GM19240 (cell line): ENCODE measurements at regions not wholly inside any gene's neighbourhood (a gene's known extent, or its start where the extent isn't known, plus 50 kb on each side); places are given as distances from the start of the nearest gene placed in this dataset.

Experiments used
- DNase-seq: peaks from one replicate; pipeline ENCODE4 v3.0.0; 2011; ENCODE audit warnings: low spot score; ENCODE audit not compliant: insufficient read length

DNA sequence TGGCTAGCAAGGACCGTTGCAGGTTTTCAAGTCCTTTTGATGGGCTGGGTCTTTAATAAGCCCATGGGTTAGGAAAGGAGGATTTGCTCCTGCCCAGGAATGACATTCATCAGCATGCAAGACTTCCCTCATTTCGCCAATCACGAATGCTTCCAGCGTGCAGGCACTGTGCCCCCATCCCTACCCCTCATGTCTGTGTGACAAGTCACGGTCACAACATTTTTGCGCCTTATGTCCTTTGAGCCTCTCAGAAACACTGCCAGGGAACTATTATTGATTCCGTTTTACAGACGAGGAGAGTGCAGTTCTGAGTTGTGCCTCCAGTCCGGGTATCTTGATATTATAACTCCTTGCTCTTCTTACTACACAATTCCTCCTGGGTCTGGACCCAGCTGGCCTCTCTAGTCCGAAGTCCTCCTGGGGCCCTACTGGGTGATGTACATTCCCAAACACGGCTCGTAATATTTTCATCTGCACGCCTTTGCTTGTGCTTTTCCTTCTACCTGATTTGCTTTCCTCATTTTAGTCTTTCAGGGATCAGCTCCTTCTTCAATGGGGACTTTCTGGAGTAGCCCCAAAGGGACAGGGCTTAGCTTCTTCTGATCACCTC lies 101.8 kb upstream of the MYCN start:
- DNase-seq, result no peak

DNA sequence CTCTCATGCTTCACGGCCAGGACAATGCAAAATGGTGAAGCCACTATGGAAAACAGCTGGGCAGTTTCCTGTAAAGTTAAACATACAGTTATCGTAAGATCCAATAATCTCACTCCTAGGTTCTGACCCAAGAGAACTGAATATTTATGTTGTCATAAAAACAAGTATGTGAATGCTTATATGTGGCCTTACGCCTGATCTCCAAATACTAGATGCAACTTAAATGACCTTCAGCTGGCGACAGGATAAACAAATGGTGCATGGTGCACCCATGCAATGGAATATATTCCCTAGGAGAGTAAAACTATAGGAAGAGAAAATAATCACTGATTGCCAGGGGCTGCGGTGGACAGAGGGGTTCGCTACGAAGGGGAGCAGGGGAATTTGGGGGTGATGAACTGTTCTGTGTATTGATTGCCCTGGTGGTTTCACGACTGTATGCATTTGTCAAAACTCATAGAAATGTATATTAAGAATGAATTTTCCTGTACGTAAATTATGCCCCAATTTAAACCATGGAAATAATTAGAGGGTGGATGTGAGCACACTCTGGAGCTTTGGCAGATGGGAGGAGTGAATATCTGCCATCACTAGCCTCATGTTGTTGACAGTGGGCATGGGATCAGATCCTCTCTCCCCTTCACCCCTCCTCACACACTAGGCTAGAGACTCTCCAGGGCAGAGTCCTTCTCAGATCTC lies 100.8 kb upstream of the MYCN start:
- DNase-seq, result no peak

- no peak for DNase-seq
These were observed 100.2 kb upstream of the MYCN start for GRCh38 chr2:15840148-15840547.

- no peak for DNase-seq
These were observed 99.4 kb upstream of the MYCN start for GRCh38 chr2:15840969-15841368.

DNA sequence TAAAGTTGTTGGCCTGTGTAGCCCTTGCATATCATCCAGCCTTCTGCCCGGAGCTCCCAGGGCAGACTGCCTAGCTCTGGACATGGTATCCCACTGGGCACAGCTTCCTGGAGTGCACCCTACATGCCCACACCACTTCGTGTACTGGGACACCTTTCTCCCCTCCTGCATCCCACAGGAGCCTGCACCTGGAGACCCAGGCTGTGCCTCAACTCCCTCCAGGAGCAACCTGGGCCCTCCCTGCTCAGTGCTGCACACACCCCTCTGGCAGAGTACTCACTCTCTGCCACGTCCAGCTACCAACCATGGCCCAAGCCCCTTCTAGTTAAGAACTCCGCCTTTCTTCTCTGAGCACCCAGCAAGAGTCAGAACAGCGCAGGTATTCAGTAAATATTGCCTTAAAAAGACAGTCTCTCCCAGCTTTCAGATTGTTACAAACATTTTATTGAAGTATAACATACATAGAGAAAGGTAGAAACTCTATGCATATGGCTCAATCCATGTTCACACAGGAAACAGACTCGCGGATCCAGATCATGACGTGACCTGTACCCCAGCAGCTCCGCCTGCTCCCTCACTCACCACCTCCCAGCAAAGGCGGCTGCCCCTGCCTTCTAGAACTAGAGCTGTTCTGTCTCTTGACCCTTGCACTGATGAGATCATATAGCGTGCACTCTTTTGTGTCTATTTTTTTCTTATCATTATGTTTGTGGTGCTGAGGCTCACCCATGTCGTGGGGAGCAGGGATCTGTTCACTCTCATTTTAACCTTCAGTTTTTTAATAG lies 98.4 kb upstream of the MYCN start:
- DNase-seq, result no peak

DNA sequence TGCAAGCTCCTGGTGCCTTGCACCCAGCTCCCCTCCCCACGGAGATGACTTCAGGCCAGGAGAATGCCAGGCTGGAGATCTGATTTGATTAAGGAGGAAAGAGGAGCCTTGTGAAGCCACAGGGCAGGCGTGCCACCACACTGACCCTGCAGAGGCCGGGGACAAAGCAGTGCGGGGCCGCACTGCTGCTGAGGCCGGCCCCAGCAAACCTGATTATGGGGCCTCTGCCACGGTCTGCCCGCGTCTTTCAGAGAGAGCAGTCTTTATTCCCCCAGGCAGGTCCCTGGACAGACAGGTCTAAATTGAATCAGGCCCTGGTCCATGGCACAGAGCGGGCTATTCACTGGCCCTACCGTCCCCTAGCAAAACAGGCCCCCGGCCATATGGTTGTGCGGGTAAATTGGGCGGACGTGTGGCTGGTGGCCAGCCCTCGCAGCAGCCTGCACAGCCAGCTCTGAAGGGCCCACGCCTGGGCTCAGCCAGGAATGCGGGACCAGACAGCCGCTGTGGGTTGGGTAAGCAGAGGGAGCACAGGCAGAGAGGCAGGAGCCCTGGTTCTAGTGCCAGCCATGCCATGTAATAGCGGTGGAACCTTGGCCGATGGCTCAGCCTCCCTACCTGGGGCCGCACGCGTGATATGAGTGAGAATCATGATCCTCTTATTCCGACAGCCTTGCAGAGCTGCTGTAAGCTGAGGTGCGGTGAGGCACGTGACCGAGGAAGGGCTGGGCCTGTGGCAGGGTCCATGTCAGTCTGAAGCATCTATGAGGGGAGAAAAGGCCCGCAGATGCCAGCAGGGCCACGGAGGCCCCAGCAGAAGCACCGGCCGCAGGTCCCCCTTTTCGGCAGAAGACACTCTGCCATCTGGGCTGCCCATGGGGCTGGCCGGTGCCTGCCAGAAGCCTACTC lies 97.3 kb upstream of the MYCN start:
- DNase-seq, result no peak

DNA sequence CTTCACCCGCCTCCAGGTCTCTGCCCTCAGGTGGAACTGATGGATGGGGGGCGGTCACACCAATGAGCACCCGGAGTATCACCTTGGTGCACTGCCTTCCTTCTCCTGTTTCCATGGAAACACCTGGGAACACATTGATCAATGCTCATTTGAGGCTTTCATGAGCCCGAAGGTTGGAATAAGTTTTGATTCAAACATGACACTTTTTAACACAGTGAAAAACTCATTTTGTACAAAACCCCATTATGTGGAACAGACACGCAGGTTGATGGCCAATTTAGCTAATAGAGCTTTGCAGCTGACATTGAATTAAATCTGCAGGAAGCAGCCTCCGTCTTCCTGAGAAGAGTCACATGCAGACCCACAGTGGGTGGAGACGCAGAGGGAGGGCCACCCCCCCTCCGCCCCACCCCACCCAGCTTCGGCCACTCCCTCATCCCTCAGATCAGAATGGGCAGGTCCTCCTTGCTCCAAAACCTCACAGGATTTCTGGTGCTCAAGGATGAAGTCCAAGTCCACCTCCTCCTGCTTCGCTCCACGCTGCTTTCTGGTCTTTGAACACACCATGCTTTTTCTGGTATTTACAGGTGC lies 96.0 kb upstream of the MYCN start:
- DNase-seq, result no peak

DNA sequence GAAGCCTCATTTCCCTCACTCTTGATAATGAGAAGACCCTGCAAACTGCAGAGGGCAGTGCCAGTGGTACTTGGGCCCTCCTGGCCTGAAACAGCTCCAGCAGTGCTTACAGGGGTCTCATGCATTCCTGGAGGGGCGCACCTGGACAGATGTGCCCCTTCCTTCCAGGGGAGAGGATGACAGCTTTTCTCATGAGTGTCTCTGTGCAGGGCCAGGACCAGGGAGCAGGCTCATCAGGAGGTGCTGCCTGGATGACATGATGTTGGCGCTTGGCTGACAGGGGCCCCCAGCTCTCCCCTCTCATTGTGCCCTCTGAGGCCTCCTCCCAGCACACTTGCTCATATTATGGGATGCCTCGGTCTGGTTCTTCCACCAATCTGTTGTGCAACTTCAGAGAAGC lies 95.1 kb upstream of the MYCN start:
- DNase-seq, result no peak

- no peak for DNase-seq
These were observed 94.5 kb upstream of the MYCN start for GRCh38 chr2:15845737-15846405.

DNA sequence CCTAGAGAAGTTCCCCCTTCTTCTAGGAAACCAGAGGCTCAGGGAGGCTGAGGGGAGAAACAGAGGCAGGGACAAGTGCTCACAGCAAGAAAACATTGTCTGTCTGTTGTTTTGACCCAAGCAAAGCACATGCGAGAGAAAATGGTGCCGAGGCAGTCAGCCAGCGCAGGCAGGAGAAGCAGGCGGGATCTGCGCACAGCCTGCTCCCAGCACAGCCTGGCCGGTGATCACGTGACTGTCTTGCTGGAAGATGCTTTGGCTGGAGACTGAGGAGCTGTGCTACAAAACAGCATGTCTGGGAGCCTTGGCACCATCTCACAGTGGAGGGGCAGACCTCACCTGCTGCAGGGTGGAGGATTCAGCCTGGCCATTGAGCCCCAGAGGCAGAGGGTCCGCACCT lies 93.7 kb upstream of the MYCN start:
- DNase-seq, result no peak

- no peak for DNase-seq
These were observed 89.8 kb upstream of the MYCN start for GRCh38 chr2:15850534-15850933.

DNA sequence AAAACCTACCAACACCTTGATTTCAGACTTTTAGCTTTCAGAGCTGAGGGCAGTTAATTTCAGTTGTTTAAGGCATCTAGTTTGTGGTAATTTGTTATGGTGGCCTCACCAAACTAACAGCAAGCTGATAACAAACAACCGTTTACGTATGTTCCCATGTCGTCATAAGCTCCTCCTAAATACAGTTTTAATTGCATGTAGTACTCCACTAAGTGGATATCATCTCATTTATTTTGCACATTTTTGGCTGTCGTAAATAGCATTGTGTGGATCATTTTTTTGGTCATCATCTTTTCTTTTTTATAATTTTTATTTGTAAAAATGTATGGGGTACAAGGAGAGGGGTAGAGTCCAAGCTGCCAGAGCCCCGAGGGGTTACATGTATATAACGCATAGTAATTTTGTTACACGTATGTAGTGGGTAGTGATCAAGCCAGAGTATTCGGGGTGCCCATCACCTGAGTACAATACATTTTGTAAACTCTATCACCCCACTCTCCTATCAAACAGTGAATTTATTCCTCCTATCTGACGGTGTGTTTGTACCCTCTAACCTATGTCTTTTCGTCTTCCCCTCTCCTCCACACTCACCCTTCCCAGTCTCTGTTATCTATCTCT lies 89.2 kb upstream of the MYCN start:
- no peak for DNase-seq

DNA sequence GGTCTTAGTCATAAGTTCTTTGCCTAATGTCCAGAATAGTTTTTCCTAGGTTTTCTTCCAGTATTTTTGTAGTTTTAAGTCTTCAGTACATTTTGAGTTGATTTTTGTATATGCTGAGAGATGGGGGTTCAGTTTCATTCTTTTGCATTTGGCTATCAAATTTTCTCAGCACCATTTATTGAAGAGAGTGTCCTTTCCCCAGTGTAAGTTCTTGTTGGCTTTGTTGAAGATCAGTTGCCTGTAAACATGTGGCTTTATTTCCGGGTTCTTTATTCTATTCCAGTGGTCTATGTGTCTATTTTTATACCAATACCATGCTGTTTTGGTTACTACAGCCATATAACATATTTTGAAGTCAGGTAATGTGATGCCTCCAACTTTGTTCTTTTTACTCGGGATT lies 87.5 kb upstream of the MYCN start:
- DNase-seq, result no peak

DNA sequence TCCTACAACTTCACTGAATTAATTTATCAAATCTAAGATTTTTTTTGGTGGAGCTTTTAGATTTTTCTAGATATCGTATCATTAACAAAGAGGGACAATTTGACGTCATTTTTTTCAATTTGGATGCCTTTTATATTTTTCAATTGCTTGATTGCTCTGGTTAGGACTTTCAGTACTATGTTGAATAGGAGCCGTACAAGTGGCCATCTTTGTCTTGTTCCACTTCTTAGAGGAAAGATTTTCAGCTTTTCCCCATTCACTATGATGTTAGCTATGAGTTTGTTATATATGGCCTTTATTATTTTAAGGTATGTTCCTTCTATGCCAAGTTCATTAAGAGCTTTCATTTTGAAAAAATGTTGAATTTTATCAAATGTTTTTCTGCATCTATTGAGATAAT lies 86.4 kb upstream of the MYCN start:
- DNase-seq, result no peak

- no peak for DNase-seq
These were observed 84.5 kb upstream of the MYCN start for GRCh38 chr2:15855766-15856260.

DNA sequence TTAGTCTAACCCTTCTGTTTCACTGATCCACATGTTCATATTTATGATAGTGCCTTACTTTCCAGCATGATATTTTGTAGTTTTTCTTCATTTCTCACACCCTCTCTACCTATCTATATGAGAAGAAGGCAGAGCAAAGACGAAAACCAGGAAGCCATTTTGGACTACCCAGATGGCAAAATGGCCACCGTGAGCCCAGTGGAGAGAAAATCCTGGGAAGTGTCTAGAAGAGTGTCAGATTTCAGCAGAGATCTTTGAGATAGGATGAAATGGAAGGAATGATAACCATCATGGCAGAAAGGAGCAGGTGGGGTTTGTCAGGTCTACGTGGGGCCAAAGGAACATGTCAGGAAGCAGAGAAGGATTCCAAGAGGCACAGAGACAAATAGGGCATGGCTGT lies 84.0 kb upstream of the MYCN start:
- DNase-seq, result no peak

DNA sequence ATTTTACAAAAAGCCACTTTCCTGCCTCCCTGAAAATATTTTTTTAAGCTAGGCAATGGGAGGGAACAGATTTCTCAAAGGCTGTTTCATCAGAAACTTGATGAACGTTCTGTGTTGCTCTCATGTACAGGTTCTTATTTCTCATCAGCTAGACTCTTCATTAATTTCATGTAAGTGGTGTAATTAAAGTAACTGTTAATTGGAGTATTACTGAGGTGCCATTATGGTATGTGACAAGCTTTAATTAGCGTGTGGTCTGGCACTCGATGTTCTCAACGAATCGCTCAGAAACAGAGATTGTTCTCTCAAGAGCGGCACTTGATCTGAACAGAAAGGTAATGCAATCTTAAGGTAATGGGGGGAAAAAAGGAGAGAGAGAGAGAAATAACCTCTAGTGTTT lies 81.9 kb upstream of the MYCN start:
- DNase-seq, result no peak

DNA sequence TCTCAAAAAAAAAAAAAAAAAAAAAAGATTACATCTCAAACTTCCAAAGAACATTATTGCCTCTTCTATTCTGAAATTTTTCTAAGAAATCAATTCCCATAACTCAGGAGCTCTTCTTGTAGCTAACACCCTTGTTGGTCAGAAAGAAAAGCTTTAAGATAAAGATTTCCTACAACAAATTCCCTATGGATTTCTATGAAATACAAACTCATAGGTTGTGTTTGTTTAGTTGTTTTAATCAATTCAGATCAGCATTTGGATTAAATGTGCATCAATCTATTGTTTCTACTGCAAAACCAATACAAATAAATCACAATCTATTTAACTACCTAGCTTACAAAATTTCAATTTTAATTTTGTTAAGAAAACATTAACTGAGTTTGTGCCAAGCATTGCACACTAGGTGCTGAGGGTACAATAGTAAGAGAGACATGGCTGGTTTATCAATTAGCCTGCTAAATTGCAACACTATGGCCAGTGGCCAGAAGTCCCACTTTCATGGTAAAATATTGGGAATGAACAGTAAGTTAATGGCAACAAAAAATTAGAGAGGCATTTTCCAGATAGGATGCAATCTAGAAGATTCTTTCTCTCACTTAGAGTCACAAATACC lies 80.2 kb upstream of the MYCN start:
- no peak for DNase-seq

DNA sequence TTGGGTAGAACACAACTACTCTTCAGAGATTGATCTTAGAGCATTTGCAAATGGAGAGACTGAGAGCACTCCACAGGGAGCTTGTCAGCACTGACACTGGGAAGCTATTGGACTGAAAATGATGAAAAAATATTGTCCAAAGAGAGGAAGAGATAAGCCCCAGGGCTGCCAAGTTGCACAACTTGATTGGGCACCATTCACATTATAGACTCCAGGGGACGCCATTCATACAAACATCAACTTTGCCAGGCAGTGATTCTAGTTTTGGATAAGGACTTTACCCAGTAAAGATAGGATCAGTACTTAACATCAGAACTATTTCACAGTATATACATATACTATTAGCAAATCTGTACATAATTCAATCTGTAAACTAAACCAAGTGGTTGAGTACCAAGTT lies 79.6 kb upstream of the MYCN start:
- DNase-seq, result no peak
